ENCODE measurements at regions not wholly inside any gene's neighbourhood (a gene's known extent, or its start where the extent isn't known, plus 50 kb on each side); places are given as distances from the start of the nearest gene placed in this dataset.

DNA sequence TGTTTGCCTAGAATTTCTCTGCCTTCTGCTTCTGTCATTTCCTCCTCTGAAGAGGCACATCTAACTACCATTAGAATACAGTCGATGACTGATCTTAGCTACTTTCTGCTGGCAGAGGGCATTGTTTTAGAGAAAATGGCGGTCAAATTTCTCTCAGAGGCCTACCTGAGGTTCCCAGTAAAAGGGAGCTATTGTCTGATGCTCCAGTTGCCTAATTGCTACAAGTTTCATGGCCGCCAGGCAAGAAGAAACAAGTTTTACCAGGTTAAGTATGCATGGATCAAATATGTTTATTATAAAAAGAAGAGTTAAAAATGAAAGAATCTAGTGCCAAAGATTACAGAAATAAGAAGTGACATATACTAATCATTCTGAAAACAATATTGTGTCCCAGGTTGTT, 416.6 kb downstream of the DSC3 start:
- Histone ChIP-seq H2BK5ac (ENCODE audit: low read depth, low read length, poor library complexity) (no peak overlapping the region), H4K91ac (ENCODE audit: low read depth, low read length) (no peak overlapping the region), H3K4me3 (ENCODE audit: low read depth, low read length) (no peak overlapping the region), H3K36me3 (ENCODE audit: control insufficient read depth in 1 of 2, insufficient read depth in 2 of 2, low read length in 2 of 2) (no peaks in the 10 kb centered on the region), H3K18ac (ENCODE audit: low read length) (no peak overlapping the region), H3K4me2 (ENCODE audit: low read length) (no peak overlapping the region), H3K79me1 (ENCODE audit: low read length) (no peaks in the 10 kb centered on the region), H4K12ac (ENCODE audit: low read depth, low read length) (no peak overlapping the region), H3K27ac (ENCODE audit: low read depth, low read length) (no peak overlapping the region), H4K8ac (ENCODE audit: low read depth, low read length) (no peak overlapping the region), H3K4me1 (ENCODE audit: control insufficient read depth in 1 of 2, insufficient read depth in 2 of 2, low read length in 2 of 2) (no peaks in the 10 kb centered on the region), H3K9ac (ENCODE audit: low read length) (no peak overlapping the region), H3K27me3 (ENCODE audit: insufficient read depth, low read length) (no peaks in the 10 kb centered on the region), H3K79me2 (ENCODE audit: control insufficient read depth, insufficient read depth, low read length, poor library complexity) (no peaks in the 10 kb centered on the region), H2BK12ac (ENCODE audit: low read length) (no peak overlapping the region), H2BK120ac (ENCODE audit: insufficient read depth, low read length, poor library complexity) (no peak overlapping the region), H2AK5ac (ENCODE audit: low read length) (no peak overlapping the region), H3K14ac (ENCODE audit: low read length) (no peak overlapping the region), H3K4ac (ENCODE audit: low read depth, low read length) (no peak overlapping the region), H3K23ac (ENCODE audit: low read length) (no peak overlapping the region), H3K9me3 (ENCODE audit: insufficient read depth, low read depth, low read length) (no peaks in the 10 kb centered on the region), H2AFZ (ENCODE audit: insufficient read depth, low read length, poor library complexity) (no peak overlapping the region)
- no CpG with 5 or more reads among the region's 3 CpGs for WGBS (ENCODE audit: extremely low coverage, insufficient coverage, insufficient read length)
- peak in 1 of 2 donors; percentile 5 for DNase-seq

DNA sequence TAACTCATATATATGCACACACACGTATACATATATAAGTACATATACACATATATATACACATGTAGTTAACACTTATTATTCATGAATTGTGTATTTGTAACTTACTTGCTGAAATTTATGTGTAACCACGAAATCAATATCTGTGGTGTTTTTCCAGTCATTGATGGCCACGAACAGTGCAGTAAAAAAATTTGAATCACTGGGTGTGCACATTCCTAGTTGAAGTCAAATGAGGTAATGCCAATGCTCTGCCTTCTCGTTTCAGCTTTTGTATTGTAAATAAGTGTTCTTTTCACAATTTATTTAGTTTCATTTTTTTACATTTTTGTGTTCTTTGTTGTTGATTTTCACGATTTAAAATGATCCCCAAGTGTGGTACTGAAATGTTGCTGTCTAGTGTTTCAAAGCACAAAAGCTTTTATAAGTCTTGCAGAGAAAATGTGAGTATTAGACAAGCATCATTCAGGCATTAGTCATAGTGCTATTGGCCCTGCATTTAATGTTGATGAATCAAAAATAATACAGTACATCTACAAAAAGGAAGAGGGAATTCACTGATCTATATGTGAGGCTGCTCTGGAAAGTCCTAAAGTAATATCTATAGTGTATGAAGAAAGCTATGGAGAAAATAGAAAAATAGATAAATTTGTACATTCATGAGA, 419.0 kb downstream of the DSC3 start:
- Histone ChIP-seq H3K27me3 (ENCODE audit: insufficient read depth, low read length) (no peaks in the 10 kb centered on the region), H3K23ac (ENCODE audit: low read length) (no peak overlapping the region), H3K79me2 (ENCODE audit: control insufficient read depth, insufficient read depth, low read length, poor library complexity) (no peaks in the 10 kb centered on the region), H3K36me3 (ENCODE audit: control insufficient read depth in 1 of 2, insufficient read depth in 2 of 2, low read length in 2 of 2) (no peaks in the 10 kb centered on the region), H2BK120ac (ENCODE audit: insufficient read depth, low read length, poor library complexity) (no peak overlapping the region), H3K14ac (ENCODE audit: low read length) (no peak overlapping the region), H2BK12ac (ENCODE audit: low read length) (no peak overlapping the region), H3K27ac (ENCODE audit: low read depth, low read length) (no peak overlapping the region), H3K9me3 (ENCODE audit: insufficient read depth, low read depth, low read length) (no peaks in the 10 kb centered on the region), H2AK5ac (ENCODE audit: low read length) (no peak overlapping the region), H4K12ac (ENCODE audit: low read depth, low read length) (no peak overlapping the region), H3K9ac (ENCODE audit: low read length) (no peak overlapping the region), H3K79me1 (ENCODE audit: low read length) (no peaks in the 10 kb centered on the region), H3K4me1 (ENCODE audit: control insufficient read depth in 1 of 2, insufficient read depth in 2 of 2, low read length in 2 of 2) (no peaks in the 10 kb centered on the region), H3K18ac (ENCODE audit: low read length) (no peak overlapping the region), H4K91ac (ENCODE audit: low read depth, low read length) (no peak overlapping the region), H4K8ac (ENCODE audit: low read depth, low read length) (no peak overlapping the region), H2BK5ac (ENCODE audit: low read depth, low read length, poor library complexity) (no peak overlapping the region), H3K4me3 (ENCODE audit: low read depth, low read length) (no peak overlapping the region), H2AFZ (ENCODE audit: insufficient read depth, low read length, poor library complexity) (no peak overlapping the region), H3K4me2 (ENCODE audit: low read length) (no peak overlapping the region), H3K4ac (ENCODE audit: low read depth, low read length) (no peak overlapping the region)
- DNase-seq = peak in 1 of 2 donors; percentile 39
- WGBS (ENCODE audit: extremely low coverage, insufficient coverage, insufficient read length) = no CpG with 5 or more reads among the region's 5 CpGs

- H3K79me1 ChIP-seq (ENCODE audit: low read length) = no peaks in the 10 kb centered on the region
- H3K18ac ChIP-seq (ENCODE audit: low read length) = no peak overlapping the region
- no peak overlapping the region for H3K27ac ChIP-seq (ENCODE audit: low read depth, low read length)
- no peak overlapping the region for H3K4me3 ChIP-seq (ENCODE audit: low read depth, low read length)
- H2BK120ac ChIP-seq (ENCODE audit: insufficient read depth, low read length, poor library complexity) = no peak overlapping the region
- H4K91ac ChIP-seq (ENCODE audit: low read depth, low read length) = no peak overlapping the region
- no peak for DNase-seq
- no peak overlapping the region for H3K23ac ChIP-seq (ENCODE audit: low read length)
- H3K79me2 ChIP-seq (ENCODE audit: control insufficient read depth, insufficient read depth, low read length, poor library complexity) = no peaks in the 10 kb centered on the region
- H3K9me3 ChIP-seq (ENCODE audit: insufficient read depth, low read depth, low read length) = no peaks in the 10 kb centered on the region
- no peaks in the 10 kb centered on the region for H3K36me3 ChIP-seq (ENCODE audit: control insufficient read depth in 1 of 2, insufficient read depth in 2 of 2, low read length in 2 of 2)
- no peak overlapping the region for H4K12ac ChIP-seq (ENCODE audit: low read depth, low read length)
- no peak overlapping the region for H2BK5ac ChIP-seq (ENCODE audit: low read depth, low read length, poor library complexity)
- no peaks in the 10 kb centered on the region for H3K4me1 ChIP-seq (ENCODE audit: control insufficient read depth in 1 of 2, insufficient read depth in 2 of 2, low read length in 2 of 2)
- H2BK12ac ChIP-seq (ENCODE audit: low read length) = no peak overlapping the region
- no peaks in the 10 kb centered on the region for H3K27me3 ChIP-seq (ENCODE audit: insufficient read depth, low read length)
- H3K9ac ChIP-seq (ENCODE audit: low read length) = no peak overlapping the region
- WGBS (ENCODE audit: extremely low coverage, insufficient coverage, insufficient read length) = no CpG with 5 or more reads among the region's 6 CpGs
- H2AFZ ChIP-seq (ENCODE audit: insufficient read depth, low read length, poor library complexity) = no peak overlapping the region
- H4K8ac ChIP-seq (ENCODE audit: low read depth, low read length) = no peak overlapping the region
- H2AK5ac ChIP-seq (ENCODE audit: low read length) = no peak overlapping the region
- H3K4me2 ChIP-seq (ENCODE audit: low read length) = no peak overlapping the region
- no peak overlapping the region for H3K14ac ChIP-seq (ENCODE audit: low read length)
- H3K4ac ChIP-seq (ENCODE audit: low read depth, low read length) = no peak overlapping the region
Observed at GRCh38 chr18:30622635-30623034, 419.9 kb downstream of the DSC3 start.

DNA sequence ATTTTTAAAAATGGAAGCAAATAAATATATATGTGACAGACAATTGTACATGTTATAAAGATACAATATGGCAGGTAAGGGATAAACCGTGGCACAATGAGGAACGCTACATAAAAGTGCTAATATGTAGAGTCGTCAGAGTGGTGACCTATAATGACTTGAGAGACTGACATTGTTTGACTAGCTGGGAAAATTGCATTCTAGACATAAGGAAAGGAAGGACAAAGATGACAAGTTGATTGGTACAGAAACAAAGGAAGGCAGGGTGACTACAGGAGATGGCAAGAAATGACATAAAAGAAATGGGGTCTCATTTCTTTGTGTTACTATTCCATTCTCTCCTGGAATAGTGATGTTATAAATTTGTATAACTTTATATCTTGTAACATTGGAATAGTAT, 420.4 kb downstream of the DSC3 start:
- Histone ChIP-seq H2BK12ac (ENCODE audit: low read length) (no peak overlapping the region), H3K79me1 (ENCODE audit: low read length) (no peaks in the 10 kb centered on the region), H2BK120ac (ENCODE audit: insufficient read depth, low read length, poor library complexity) (no peak overlapping the region), H3K36me3 (ENCODE audit: control insufficient read depth in 1 of 2, insufficient read depth in 2 of 2, low read length in 2 of 2) (no peaks in the 10 kb centered on the region), H3K14ac (ENCODE audit: low read length) (no peak overlapping the region), H3K23ac (ENCODE audit: low read length) (no peak overlapping the region), H3K4me3 (ENCODE audit: low read depth, low read length) (no peak overlapping the region), H2AFZ (ENCODE audit: insufficient read depth, low read length, poor library complexity) (no peak overlapping the region), H3K4me2 (ENCODE audit: low read length) (no peak overlapping the region), H4K91ac (ENCODE audit: low read depth, low read length) (no peak overlapping the region), H4K12ac (ENCODE audit: low read depth, low read length) (no peak overlapping the region), H3K18ac (ENCODE audit: low read length) (no peak overlapping the region), H3K9ac (ENCODE audit: low read length) (no peak overlapping the region), H2AK5ac (ENCODE audit: low read length) (no peak overlapping the region), H3K27ac (ENCODE audit: low read depth, low read length) (no peak overlapping the region), H3K79me2 (ENCODE audit: control insufficient read depth, insufficient read depth, low read length, poor library complexity) (no peaks in the 10 kb centered on the region), H3K4me1 (ENCODE audit: control insufficient read depth in 1 of 2, insufficient read depth in 2 of 2, low read length in 2 of 2) (no peaks in the 10 kb centered on the region), H2BK5ac (ENCODE audit: low read depth, low read length, poor library complexity) (no peak overlapping the region), H3K4ac (ENCODE audit: low read depth, low read length) (no peak overlapping the region), H4K8ac (ENCODE audit: low read depth, low read length) (no peak overlapping the region), H3K9me3 (ENCODE audit: insufficient read depth, low read depth, low read length) (no peaks in the 10 kb centered on the region), H3K27me3 (ENCODE audit: insufficient read depth, low read length) (no peaks in the 10 kb centered on the region)
- WGBS (ENCODE audit: extremely low coverage, insufficient coverage, insufficient read length) = no CpG with 5 or more reads among the region's 3 CpGs
- DNase-seq = no peak
